Mesothelial cell of epicardium (in vitro differentiated cells): ENCODE measurements at regions not wholly inside any gene's neighbourhood (a gene's known extent, or its start where the extent isn't known, plus 50 kb on each side); places are given as distances from the start of the nearest gene placed in this dataset.

ENCODE experiments used
- DNase-seq, 2 experiments: peaks; one replicate each; pipeline ENCODE4 v3.0.0; 2021; ENCODE audit warnings: low spot score in 2 of 2; ENCODE audit not compliant: unreplicated experiment in 2 of 2
- H3K27ac Mint-ChIP-seq: 2 replicates; pipeline ENCODE4 v1.8.0; 2021; ENCODE audit warnings: mixed read lengths
- H3K27me3 Mint-ChIP-seq: 2 replicates; pipeline ENCODE4 v1.8.0; 2021; ENCODE audit warnings: low read depth, mixed read lengths
- H3K36me3 Mint-ChIP-seq: 2 replicates; pipeline ENCODE4 v1.8.0; 2021; ENCODE audit warnings: mixed read lengths
- H3K4me1 Mint-ChIP-seq: 2 replicates; pipeline ENCODE4 v1.8.0; 2021; ENCODE audit warnings: mixed read lengths
- H3K4me3 Mint-ChIP-seq: 2 replicates; pipeline ENCODE4 v1.8.0; 2021; ENCODE audit warnings: mild to moderate bottlenecking, moderate library complexity, mixed read lengths
- H3K9me3 Mint-ChIP-seq: 2 replicates; pipeline ENCODE4 v1.8.0; 2021; ENCODE audit warnings: mixed read lengths
- CTCF ChIP-seq: fragments of 200-600 bp; sonication (generic); IDR thresholded peaks from one replicate; pipeline ENCODE4 v1.5.0; 2021; ENCODE audit warnings: antibody characterized with exemption; ENCODE audit not compliant: unreplicated experiment

GRCh38 chr6:168217880-168218537, 101.6 kb downstream of the DACT2 start:
- Mint-ChIP-seq H3K9me3 (no peaks in the 10 kb centered on the region), H3K4me3 (no peak overlapping the region), H3K36me3 (no peaks in the 10 kb centered on the region), H3K27me3 (peaks cover 8% of the 10 kb centered on the region), H3K4me1 (peaks cover 9% of the 10 kb centered on the region), H3K27ac (no peak overlapping the region)
- DNase-seq, result no peak
- no peak for TF ChIP-seq CTCF

GRCh38 chr6:168217216-168217879, 102.2 kb downstream of the DACT2 start:
- H3K4me3 Mint-ChIP-seq, result no peak overlapping the region
- no peaks in the 10 kb centered on the region for H3K36me3 Mint-ChIP-seq
- no peak for TF ChIP-seq CTCF
- peaks cover 8% of the 10 kb centered on the region for H3K27me3 Mint-ChIP-seq
- H3K27ac Mint-ChIP-seq, result no peak overlapping the region
- H3K9me3 Mint-ChIP-seq, result no peaks in the 10 kb centered on the region
- DNase-seq, result no peak
- peaks cover 7% of the 10 kb centered on the region for H3K4me1 Mint-ChIP-seq

- no peak for TF ChIP-seq CTCF
- no peaks in the 10 kb centered on the region for H3K36me3 Mint-ChIP-seq
- H3K4me1 Mint-ChIP-seq, result peaks cover 6% of the 10 kb centered on the region
- no peak for DNase-seq
- H3K4me3 Mint-ChIP-seq, result no peak overlapping the region
- no peak overlapping the region for H3K27ac Mint-ChIP-seq
- peaks cover 8% of the 10 kb centered on the region for H3K27me3 Mint-ChIP-seq
- H3K9me3 Mint-ChIP-seq, result no peaks in the 10 kb centered on the region
Measured at GRCh38 chr6:168216751-168217191, 102.8 kb downstream of the DACT2 start.

- no peak overlapping the region for H3K27ac Mint-ChIP-seq
- H3K4me1 Mint-ChIP-seq, result peaks cover 6% of the 10 kb centered on the region
Measured at GRCh38 chr6:168216117-168216516, 103.5 kb downstream of the DACT2 start.

GRCh38 chr6:168215121-168215808, 104.3 kb downstream of the DACT2 start:
- Mint-ChIP-seq H3K27ac (no peak overlapping the region), H3K27me3 (peaks cover 8% of the 10 kb centered on the region), H3K9me3 (no peaks in the 10 kb centered on the region), H3K4me3 (no peak overlapping the region), H3K4me1 (peaks cover 6% of the 10 kb centered on the region), H3K36me3 (no peaks in the 10 kb centered on the region)
- TF ChIP-seq CTCF, result no peak
- peak in 1 of 2 experiments; percentile 19 for DNase-seq

More at GRCh38 chr6:168216117-168216516, 103.5 kb downstream of the DACT2 start:
- no peak for TF ChIP-seq CTCF
- Mint-ChIP-seq H3K36me3 (no peaks in the 10 kb centered on the region), H3K27me3 (peaks cover 8% of the 10 kb centered on the region), H3K9me3 (no peaks in the 10 kb centered on the region), H3K4me3 (no peak overlapping the region)
- no peak for DNase-seq
